ENCODE measurements at regions not wholly inside any gene's neighbourhood (a gene's known extent, or its start where the extent isn't known, plus 50 kb on each side); places are given as distances from the start of the nearest gene placed in this dataset.

- TF ChIP-seq CTCF (IDR thresholded peaks at IDR 0.05 in 2 of 3, conservative IDR thresholded peaks at IDR 0.05 in 1 of 3; ENCODE audit: control insufficient read depth in 2 of 3, extremely low read depth in 1 of 3, insufficient read depth in 1 of 3, low read depth in 3 of 3, low read length in 3 of 3) (no peak), STAT1 (conservative IDR thresholded peaks at IDR 0.05) (no peak), HSF1 (IDR thresholded peaks at IDR 0.05; ENCODE audit: low read depth, low read length) (no peak), MYB (IDR thresholded peaks at IDR 0.05; ENCODE audit: borderline replicate concordance, low read depth, low read length) (no peak)
Measured at GRCh38 chr12:126424696-126425095, 1359.5 kb downstream of the AACS start (continued).

GRCh38 chr12:126425264-126425663 lies 1360.0 kb downstream of the AACS start:
- POLR2A ChIA-PET, result no interaction called here
- FAIRE-seq, result no peak
- no peak overlapping the region for H3K4me3 ChIP-seq
- no peaks in the 10 kb centered on the region for H3K27me3 ChIP-seq (replicated peaks in 1 of 2; ENCODE audit: control insufficient read depth in 2 of 2, insufficient read depth in 2 of 2, low read length in 1 of 2)
- in situ Hi-C loops (cut with MboI) (no loop called here), intact Hi-C loops (cut with micrococcal nuclease; ENCODE audit: unreplicated experiment) (no loop called here)
- no peak overlapping the region for H2AFZ ChIP-seq (ENCODE audit: control insufficient read depth, low read depth, low read length)
- ATAC-seq, result no peak
- no peak for TF ChIP-seq MAX (IDR thresholded peaks at IDR 0.05; ENCODE audit: low read depth, low read length)
- no peak for TF ChIP-seq MYC (IDR thresholded peaks at IDR 0.05; ENCODE audit: insufficient read depth, insufficient read length, insufficient replicate concordance, low read length, severe bottlenecking)
- TF ChIP-seq ZNF207 (IDR thresholded peaks at IDR 0.05; ENCODE audit: borderline replicate concordance), result no peak
- no peak for TF ChIP-seq BRCA1 (IDR thresholded peaks at IDR 0.05; ENCODE audit: low read depth, low read length)
- TF ChIP-seq NFYA (IDR thresholded peaks at IDR 0.05; ENCODE audit: borderline replicate concordance, low read depth, low read length), result no peak
- no peak for TF ChIP-seq CREB1 (IDR thresholded peaks at IDR 0.05; ENCODE audit: low read depth)
- no peak for TF ChIP-seq ZNF622 (IDR thresholded peaks at IDR 0.05)
- TF ChIP-seq RCOR1 (conservative IDR thresholded peaks at IDR 0.05; ENCODE audit: low read depth, low read length), result no peak
- TF ChIP-seq CBFB (IDR thresholded peaks at IDR 0.05; ENCODE audit: low read depth), result no peak
- no peaks in the 10 kb centered on the region for H4K20me1 ChIP-seq (ENCODE audit: control insufficient read depth, insufficient read depth)
- 57% methylated on average over 7 of the region's 7 CpGs for WGBS (ENCODE audit: insufficient coverage, insufficient replicate concordance, low lambda C conversion rate, missing lambda C conversion rate)
- BruUV-seq (replicated peaks), result no TSS peak
- H3K4me1 ChIP-seq (ENCODE audit: control insufficient read depth, insufficient read depth, low read length), result no peaks in the 10 kb centered on the region
- H3K4me2 ChIP-seq (ENCODE audit: control insufficient read depth, insufficient read depth), result no peak overlapping the region
- CTCF ChIA-PET, result no interaction called here
- SMC1A ChIA-PET (ENCODE audit: uncharacterized antibody, unreplicated experiment), result no interaction called here
- no peaks in the 10 kb centered on the region for H3K79me2 ChIP-seq (ENCODE audit: control insufficient read depth, insufficient read depth, low read length)
- H3K36me3 ChIP-seq (ENCODE audit: control insufficient read depth in 2 of 2, insufficient read depth in 2 of 2, low read length in 1 of 2), result no peaks in the 10 kb centered on the region
- RAD21 ChIA-PET (ENCODE audit: unreplicated experiment), result no interaction called here
- H3K27ac ChIP-seq (ENCODE audit: control insufficient read depth, insufficient read depth), result no peak overlapping the region
- H3K9ac ChIP-seq (ENCODE audit: control insufficient read depth, insufficient read depth, low read length), result no peak overlapping the region
- no peak for DNase-seq (ENCODE audit: low read depth, low spot score)
- no peaks in the 10 kb centered on the region for H3K9me3 ChIP-seq (replicated peaks; ENCODE audit: control insufficient read depth, insufficient read depth, low read length)
